ENCODE measurements at regions not wholly inside any gene's neighbourhood (a gene's known extent, or its start where the extent isn't known, plus 50 kb on each side); places are given as distances from the start of the nearest gene placed in this dataset.

DNA sequence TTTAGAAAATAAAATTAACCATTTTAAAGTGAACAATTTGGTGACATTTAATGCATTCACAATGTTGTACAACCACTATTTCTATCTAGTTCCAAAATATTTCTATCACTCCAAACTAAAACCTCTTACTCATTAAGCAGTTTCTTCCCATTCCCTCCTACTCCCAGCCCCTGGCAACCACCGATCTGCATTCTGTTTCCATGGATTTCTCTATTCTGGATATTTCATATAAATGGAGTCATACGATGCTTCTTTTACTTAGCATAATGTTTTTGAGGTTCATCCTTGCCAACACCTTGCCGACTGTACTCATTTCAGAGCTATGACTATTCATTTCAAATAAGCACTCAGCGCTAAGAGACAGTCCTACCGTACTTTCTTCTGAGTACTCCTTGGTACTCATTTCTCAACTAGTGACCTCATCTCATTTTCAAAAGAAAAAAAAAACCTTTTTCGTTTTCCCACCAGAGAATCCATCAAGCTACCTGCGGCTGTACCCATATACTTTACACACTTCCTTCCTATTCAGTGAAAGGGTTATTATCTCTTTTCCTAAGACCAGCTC is 259.2 kb downstream of the UTRN start:
- Histone ChIP-seq H3K27ac (ENCODE audit: low read length) (no peak overlapping the region), H3K4me1 (ENCODE audit: control insufficient read depth, insufficient read depth, low read length) (no peaks in the 10 kb centered on the region), H3K9me3 (ENCODE audit: control insufficient read depth, insufficient read depth, low read depth, low read length) (no peaks in the 10 kb centered on the region), H3K36me3 (ENCODE audit: control insufficient read depth, insufficient read depth, low read length) (peaks cover 8% of the 10 kb centered on the region; the same call in 1 of the 2 replicates), H3K27me3 (ENCODE audit: control insufficient read depth, insufficient read depth, low read length) (no peaks in the 10 kb centered on the region), H3K4me3 (ENCODE audit: low read depth in 2 of 2, low read length in 2 of 2) (no peak overlapping the region)
- in situ Hi-C loops (cut with HindIII; ENCODE audit: low pct_unique_long_range_greater_than_20kb, low sequenced_read_pairs) (no loop called here), intact Hi-C loops (cut with micrococcal nuclease; ENCODE audit: unreplicated experiment) (no loop called here)
- no TSS peak for BruUV-seq (replicated peaks)
- POLR2A ChIA-PET, result no interaction called here
- TF ChIP-seq SIN3A (IDR thresholded peaks at IDR 0.05; ENCODE audit: borderline replicate concordance, insufficient read depth, low read depth, low read length), result no peak
- DNase-seq (ENCODE audit: low read depth, low spot score), result no peak
- no peak for ATAC-seq
- CTCF ChIA-PET, result no interaction called here

- no peak for TF ChIP-seq TCF7L2 (IDR thresholded peaks at IDR 0.05; ENCODE audit: low read depth, low read length)
- TF ChIP-seq CTCF (IDR thresholded peaks at IDR 0.05), result no peak
- TF ChIP-seq REST (IDR thresholded peaks at IDR 0.05; ENCODE audit: insufficient read depth in 1 of 2, low read depth in 2 of 2, low read length in 1 of 2), result no peak
- TF ChIP-seq POLR2AphosphoS5 (IDR thresholded peaks at IDR 0.05; ENCODE audit: low read depth, low read length), result no peak
- TF ChIP-seq SIN3A (IDR thresholded peaks at IDR 0.05; ENCODE audit: borderline replicate concordance, insufficient read depth, low read depth, low read length), result no peak
- ChIA-PET CTCF (no interaction called here), POLR2A (interaction anchor here (0.7 kb wide), 1 partner anchor 18 kb away, joined by 10 read pairs; no protein-coding TSS in a partner anchor)
- Histone ChIP-seq H3K4me3 (ENCODE audit: low read depth in 2 of 2, low read length in 2 of 2) (no peak overlapping the region), H3K4me1 (ENCODE audit: control insufficient read depth, insufficient read depth, low read length) (no peaks in the 10 kb centered on the region), H3K27me3 (ENCODE audit: control insufficient read depth, insufficient read depth, low read length) (no peaks in the 10 kb centered on the region), H3K27ac (ENCODE audit: low read length) (no peak overlapping the region), H3K9me3 (ENCODE audit: control insufficient read depth, insufficient read depth, low read depth, low read length) (no peaks in the 10 kb centered on the region), H3K36me3 (ENCODE audit: control insufficient read depth, insufficient read depth, low read length) (peaks cover 8% of the 10 kb centered on the region; the same call in 1 of the 2 replicates)
- no peak for DNase-seq (ENCODE audit: low read depth, low spot score)
- in situ Hi-C loops (cut with HindIII; ENCODE audit: low pct_unique_long_range_greater_than_20kb, low sequenced_read_pairs), result no loop called here
- intact Hi-C loops (cut with micrococcal nuclease; ENCODE audit: unreplicated experiment), result no loop called here
- ATAC-seq, result no peak
- BruUV-seq (replicated peaks), result no TSS peak
Measured at GRCh38 chr6:144546807-144547206, 261.7 kb downstream of the UTRN start.

DNA sequence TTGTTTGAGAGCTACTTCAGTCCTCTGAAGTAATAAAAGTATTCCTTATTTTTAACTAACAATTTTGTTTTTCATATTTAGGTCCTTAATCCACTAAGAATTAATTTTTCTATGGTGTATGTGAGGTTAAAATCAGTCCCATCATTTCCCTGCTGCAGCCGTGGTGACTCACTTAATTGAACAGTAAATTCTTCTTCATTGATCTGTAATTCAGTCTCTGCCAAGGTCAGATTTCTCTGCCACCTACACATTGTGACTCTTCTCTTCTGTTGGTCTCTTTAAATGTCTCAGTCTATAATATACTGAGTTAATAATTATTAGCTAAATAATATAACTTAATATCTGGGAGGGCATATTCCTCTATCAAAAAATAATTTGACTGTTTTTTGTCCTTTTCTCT is 262.3 kb downstream of the UTRN start:
- TF ChIP-seq TCF7L2 (IDR thresholded peaks at IDR 0.05; ENCODE audit: low read depth, low read length) (no peak), SIN3A (IDR thresholded peaks at IDR 0.05; ENCODE audit: borderline replicate concordance, insufficient read depth, low read depth, low read length) (no peak), REST (IDR thresholded peaks at IDR 0.05; ENCODE audit: insufficient read depth in 1 of 2, low read depth in 2 of 2, low read length in 1 of 2) (no peak)
- H3K27ac ChIP-seq (ENCODE audit: low read length), result no peak overlapping the region
- H3K36me3 ChIP-seq (ENCODE audit: control insufficient read depth, insufficient read depth, low read length), result peaks cover 11% of the 10 kb centered on the region; the same call in 1 of the 2 replicates
- ChIA-PET CTCF (no interaction called here), POLR2A (no interaction called here)
- intact Hi-C loops (cut with micrococcal nuclease; ENCODE audit: unreplicated experiment) (no loop called here), in situ Hi-C loops (cut with HindIII; ENCODE audit: low pct_unique_long_range_greater_than_20kb, low sequenced_read_pairs) (no loop called here)
- no peak for DNase-seq (ENCODE audit: low read depth, low spot score)
- H3K4me1 ChIP-seq (ENCODE audit: control insufficient read depth, insufficient read depth, low read length), result no peaks in the 10 kb centered on the region
- BruUV-seq (replicated peaks), result no TSS peak
- H3K9me3 ChIP-seq (ENCODE audit: control insufficient read depth, insufficient read depth, low read depth, low read length), result no peaks in the 10 kb centered on the region
- no peak overlapping the region for H3K4me3 ChIP-seq (ENCODE audit: low read depth in 2 of 2, low read length in 2 of 2)
- no peaks in the 10 kb centered on the region for H3K27me3 ChIP-seq (ENCODE audit: control insufficient read depth, insufficient read depth, low read length)
- no peak for ATAC-seq
